ENCODE measurements at regions not wholly inside any gene's neighbourhood (a gene's known extent, or its start where the extent isn't known, plus 50 kb on each side); places are given as distances from the start of the nearest gene placed in this dataset.

- TF ChIP-seq, protein P1, sequence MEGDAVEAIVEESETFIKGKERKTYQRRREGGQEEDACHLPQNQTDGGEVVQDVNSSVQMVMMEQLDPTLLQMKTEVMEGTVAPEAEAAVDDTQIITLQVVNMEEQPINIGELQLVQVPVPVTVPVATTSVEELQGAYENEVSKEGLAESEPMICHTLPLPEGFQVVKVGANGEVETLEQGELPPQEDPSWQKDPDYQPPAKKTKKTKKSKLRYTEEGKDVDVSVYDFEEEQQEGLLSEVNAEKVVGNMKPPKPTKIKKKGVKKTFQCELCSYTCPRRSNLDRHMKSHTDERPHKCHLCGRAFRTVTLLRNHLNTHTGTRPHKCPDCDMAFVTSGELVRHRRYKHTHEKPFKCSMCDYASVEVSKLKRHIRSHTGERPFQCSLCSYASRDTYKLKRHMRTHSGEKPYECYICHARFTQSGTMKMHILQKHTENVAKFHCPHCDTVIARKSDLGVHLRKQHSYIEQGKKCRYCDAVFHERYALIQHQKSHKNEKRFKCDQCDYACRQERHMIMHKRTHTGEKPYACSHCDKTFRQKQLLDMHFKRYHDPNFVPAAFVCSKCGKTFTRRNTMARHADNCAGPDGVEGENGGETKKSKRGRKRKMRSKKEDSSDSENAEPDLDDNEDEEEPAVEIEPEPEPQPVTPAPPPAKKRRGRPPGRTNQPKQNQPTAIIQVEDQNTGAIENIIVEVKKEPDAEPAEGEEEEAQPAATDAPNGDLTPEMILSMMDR (IDR thresholded peaks at IDR 0.05 in 8 of 11, conservative IDR thresholded peaks at IDR 0.05 in 3 of 11), result no peak
- TF ChIP-seq POLR2AphosphoS5 (IDR thresholded peaks at IDR 0.05) (no peak), POLR2A (IDR thresholded peaks at IDR 0.05) (no peak)
Observed at GRCh38 chrX:107389726-107390125, 59.7 kb upstream of the FRMPD3 start.

Data from spleen (tissue), 7 donors.